Ishikawa (cell line): ENCODE measurements at regions not wholly inside any gene's neighbourhood (a gene's known extent, or its start where the extent isn't known, plus 50 kb on each side); places are given as distances from the start of the nearest gene placed in this dataset.

ENCODE experiments used
- CEBPB ChIP-seq: IDR thresholded peaks from 2 replicates; pipeline ENCODE4 v1.6.1; 2012
- CREB1 ChIP-seq: IDR thresholded peaks from 2 replicates; pipeline ENCODE4 v1.6.1; 2012; ENCODE audit warnings: low read depth
- EGR1 ChIP-seq: IDR thresholded peaks from 2 replicates; pipeline ENCODE4 v1.6.1; 2012
- EP300 ChIP-seq: IDR thresholded peaks from 2 replicates; pipeline ENCODE4 v1.6.1; 2012; ENCODE audit warnings: borderline replicate concordance
- FOXM1 ChIP-seq: IDR thresholded peaks from 2 replicates; pipeline ENCODE4 v1.6.1; 2012; ENCODE audit warnings: low read depth, borderline replicate concordance
- NFIC ChIP-seq: IDR thresholded peaks from 2 replicates; pipeline ENCODE4 v1.6.1; 2012
- RAD21 ChIP-seq: IDR thresholded peaks from 2 replicates; pipeline ENCODE4 v1.6.1; 2012; ENCODE audit warnings: low read depth
- TAF1 ChIP-seq: IDR thresholded peaks from 2 replicates; pipeline ENCODE4 v1.6.1; 2012; ENCODE audit warnings: low read depth, mild to moderate bottlenecking
- TCF12 ChIP-seq: IDR thresholded peaks from 2 replicates; pipeline ENCODE4 v1.6.1; 2012; ENCODE audit warnings: low read depth
- TEAD4 ChIP-seq: IDR thresholded peaks from 2 replicates; pipeline ENCODE4 v1.6.1; 2012
- YY1 ChIP-seq: IDR thresholded peaks from 2 replicates; pipeline ENCODE4 v1.6.1; 2012; ENCODE audit warnings: low read depth
- ZBTB7A ChIP-seq: IDR thresholded peaks from 2 replicates; pipeline ENCODE4 v1.6.1; 2012; ENCODE audit warnings: low read depth
- TF ChIP-seq, protein P1 (sequence below): IDR thresholded peaks from 2 replicates; pipeline ENCODE4 v1.6.1; 2012
- TF ChIP-seq, protein P2 (sequence below): IDR thresholded peaks from 2 replicates; pipeline ENCODE4 v1.6.1; 2012
- TF ChIP-seq, protein P3 (sequence below): IDR thresholded peaks from 2 replicates; pipeline ENCODE4 v1.6.1; 2012; ENCODE audit warnings: low read depth, mild to moderate bottlenecking

DNA sequence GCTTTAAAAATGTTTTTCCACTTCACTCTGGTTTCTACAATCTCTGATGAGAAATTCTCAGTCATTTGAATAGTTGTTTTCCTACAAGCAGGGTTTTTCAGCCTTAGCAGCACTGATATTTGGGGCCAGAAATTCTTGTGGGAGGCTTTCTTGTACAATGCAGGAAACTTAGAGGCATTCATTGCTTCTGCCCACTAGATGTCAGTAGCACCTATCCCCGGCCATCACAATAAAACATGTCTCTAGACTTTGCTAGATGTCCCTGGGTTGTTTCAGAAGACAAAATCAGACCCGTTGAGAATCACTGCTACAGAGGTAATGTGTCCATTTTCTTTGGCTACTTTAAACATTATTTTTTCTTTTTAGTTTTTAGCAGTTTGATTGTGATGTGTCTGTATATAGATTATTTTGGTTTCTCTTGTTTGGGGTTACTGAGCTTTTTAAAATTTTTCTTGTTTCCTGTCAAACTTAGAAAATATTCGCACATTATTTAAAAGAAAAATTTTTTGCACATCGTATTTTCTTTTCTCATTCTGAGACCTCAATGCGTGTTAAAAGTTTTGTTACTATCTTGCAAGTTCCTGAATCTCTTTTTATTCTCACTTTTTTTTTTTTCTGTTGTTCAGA lies 60.8 kb upstream of the CCDC179 start:
- TF ChIP-seq RAD21: peak; percentile 43
- TF ChIP-seq, protein P1, sequence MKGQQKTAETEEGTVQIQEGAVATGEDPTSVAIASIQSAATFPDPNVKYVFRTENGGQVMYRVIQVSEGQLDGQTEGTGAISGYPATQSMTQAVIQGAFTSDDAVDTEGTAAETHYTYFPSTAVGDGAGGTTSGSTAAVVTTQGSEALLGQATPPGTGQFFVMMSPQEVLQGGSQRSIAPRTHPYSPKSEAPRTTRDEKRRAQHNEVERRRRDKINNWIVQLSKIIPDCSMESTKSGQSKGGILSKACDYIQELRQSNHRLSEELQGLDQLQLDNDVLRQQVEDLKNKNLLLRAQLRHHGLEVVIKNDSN: no peak

DNA sequence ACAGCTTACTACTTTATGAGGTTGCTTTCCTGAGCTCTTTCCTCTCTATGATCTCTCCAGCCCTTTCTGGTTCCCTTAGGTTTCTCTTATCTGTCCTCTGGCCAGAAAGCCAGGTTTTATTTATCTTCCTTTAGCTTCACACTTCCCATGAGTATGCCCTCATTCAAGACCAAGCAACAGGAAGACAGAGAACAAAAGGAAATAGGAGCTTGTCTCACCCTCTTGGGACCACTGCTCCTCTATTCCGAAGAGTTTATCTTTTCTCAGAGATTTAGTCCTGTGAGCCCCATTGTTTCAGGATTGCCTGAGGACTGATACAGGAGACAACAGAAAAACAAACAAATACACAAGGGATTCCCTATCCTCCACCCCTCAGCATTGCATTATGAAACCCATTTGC lies 62.4 kb upstream of the CCDC179 start:
- TF ChIP-seq YY1 (no peak), NFIC (no peak), TAF1 (no peak), TEAD4 (no peak), TCF12 (no peak), FOXM1 (no peak)

DNA sequence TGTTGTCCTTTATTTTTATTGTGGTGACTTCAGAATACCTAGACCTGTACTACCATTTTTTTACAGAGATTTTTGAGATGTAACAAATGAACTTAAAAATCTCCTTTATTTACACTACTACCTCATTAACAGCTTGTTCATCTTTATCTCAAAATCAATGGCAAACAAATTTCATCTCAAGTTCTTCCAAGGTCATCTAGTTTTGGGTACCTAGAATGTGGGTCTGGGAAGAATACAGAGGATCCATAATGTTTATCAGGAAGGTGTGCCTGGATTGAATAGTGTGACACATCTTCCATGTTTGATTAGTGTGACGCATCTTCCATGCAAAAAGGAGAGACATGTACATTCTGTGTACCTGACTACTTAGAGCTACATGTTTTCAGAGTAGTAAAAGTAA lies 63.3 kb upstream of the CCDC179 start:
- no peak for TF ChIP-seq RAD21
- no peak for TF ChIP-seq CEBPB
- TF ChIP-seq CREB1: no peak
- no peak for TF ChIP-seq EP300
- no peak for TF ChIP-seq TEAD4
- no peak for TF ChIP-seq FOXM1
- no peak for TF ChIP-seq ZBTB7A
- TF ChIP-seq EGR1: no peak
- TF ChIP-seq YY1: no peak
- TF ChIP-seq TCF12: no peak
- TF ChIP-seq NFIC: no peak
- TF ChIP-seq TAF1: no peak
- TF ChIP-seq, protein P2, sequence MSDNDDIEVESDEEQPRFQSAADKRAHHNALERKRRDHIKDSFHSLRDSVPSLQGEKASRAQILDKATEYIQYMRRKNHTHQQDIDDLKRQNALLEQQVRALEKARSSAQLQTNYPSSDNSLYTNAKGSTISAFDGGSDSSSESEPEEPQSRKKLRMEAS: no peak
- TF ChIP-seq, protein P3, sequence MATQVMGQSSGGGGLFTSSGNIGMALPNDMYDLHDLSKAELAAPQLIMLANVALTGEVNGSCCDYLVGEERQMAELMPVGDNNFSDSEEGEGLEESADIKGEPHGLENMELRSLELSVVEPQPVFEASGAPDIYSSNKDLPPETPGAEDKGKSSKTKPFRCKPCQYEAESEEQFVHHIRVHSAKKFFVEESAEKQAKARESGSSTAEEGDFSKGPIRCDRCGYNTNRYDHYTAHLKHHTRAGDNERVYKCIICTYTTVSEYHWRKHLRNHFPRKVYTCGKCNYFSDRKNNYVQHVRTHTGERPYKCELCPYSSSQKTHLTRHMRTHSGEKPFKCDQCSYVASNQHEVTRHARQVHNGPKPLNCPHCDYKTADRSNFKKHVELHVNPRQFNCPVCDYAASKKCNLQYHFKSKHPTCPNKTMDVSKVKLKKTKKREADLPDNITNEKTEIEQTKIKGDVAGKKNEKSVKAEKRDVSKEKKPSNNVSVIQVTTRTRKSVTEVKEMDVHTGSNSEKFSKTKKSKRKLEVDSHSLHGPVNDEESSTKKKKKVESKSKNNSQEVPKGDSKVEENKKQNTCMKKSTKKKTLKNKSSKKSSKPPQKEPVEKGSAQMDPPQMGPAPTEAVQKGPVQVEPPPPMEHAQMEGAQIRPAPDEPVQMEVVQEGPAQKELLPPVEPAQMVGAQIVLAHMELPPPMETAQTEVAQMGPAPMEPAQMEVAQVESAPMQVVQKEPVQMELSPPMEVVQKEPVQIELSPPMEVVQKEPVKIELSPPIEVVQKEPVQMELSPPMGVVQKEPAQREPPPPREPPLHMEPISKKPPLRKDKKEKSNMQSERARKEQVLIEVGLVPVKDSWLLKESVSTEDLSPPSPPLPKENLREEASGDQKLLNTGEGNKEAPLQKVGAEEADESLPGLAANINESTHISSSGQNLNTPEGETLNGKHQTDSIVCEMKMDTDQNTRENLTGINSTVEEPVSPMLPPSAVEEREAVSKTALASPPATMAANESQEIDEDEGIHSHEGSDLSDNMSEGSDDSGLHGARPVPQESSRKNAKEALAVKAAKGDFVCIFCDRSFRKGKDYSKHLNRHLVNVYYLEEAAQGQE: no peak
- TF ChIP-seq, protein P1: no peak

DNA sequence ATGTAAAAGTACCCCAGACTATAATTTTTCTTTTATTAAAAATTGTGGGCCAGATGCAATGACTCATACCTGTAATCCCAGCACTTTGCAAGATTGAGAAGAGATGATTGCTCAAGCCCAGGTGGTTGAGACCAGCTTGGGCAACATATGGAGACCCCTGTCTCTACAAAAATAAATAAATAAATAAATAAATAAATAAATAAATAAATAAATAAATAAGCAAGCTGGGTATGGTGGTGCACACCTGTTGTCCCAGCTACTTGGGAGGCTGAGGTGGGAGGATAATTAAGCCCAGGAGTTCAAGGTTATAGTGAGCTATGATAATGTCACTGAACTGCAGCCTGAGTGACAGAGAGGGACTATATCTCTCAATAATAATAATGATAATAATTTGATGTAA lies 66.1 kb upstream of the CCDC179 start:
- TF ChIP-seq NFIC (no peak), FOXM1 (no peak), CREB1 (no peak), TEAD4 (no peak), CEBPB (no peak), TAF1 (no peak)
- TF ChIP-seq, protein P3: no peak
- TF ChIP-seq, protein P1: no peak

DNA sequence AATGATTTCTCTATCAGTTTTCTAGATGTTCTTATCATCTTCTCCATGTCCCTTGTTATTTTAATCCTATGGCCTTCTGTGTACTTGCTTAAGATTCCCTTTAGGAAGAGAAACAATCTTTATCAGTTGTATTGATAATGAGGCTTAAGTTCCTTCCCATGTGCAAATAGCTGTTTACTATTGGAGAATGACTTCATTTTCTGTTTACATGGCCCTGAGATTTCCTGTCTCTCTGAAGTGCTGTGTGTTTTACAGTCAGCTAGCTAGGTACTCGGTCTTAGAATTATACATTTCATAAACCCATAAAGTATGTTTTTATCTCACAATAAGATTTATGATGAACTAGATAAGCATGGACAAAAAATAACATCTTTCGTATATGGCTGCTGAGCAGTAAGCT lies 67.5 kb upstream of the CCDC179 start:
- TF ChIP-seq TEAD4 (no peak), YY1 (no peak), ZBTB7A (no peak)

DNA sequence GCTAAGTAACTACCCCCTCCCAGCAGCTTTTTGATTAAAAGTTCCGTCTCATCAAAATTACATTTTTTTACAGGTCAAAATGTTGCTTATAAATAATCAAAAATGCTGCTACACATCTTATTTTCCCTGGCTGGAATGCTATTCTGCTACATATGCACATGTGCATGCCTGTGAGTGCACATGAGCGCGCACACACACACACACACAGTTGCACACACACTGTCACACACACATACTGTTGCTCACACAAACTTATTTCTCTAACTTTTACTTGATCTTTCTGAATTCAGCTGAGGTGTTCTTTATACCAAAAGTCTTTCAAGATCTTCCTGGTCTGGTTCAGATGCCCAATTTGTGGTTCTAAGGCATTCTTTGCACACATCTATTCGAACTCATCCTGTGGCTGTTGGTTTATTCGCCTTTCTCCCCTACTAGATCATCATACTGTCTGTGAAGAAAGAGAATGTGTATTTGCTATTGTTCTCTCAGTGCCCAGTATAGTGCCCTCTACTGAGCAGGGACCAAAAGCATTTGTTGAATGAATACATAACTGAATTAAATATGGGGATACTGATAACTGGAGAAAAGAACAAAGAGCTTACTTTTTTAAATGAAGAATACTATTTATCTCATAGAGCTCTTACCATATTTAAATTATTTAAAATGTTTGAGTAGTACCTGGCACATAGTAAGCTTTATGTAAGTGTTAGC lies 68.1 kb upstream of the CCDC179 start:
- TF ChIP-seq ZBTB7A (no peak), YY1 (no peak), FOXM1 (no peak), TAF1 (no peak), EGR1 (no peak), CREB1 (no peak), CEBPB (no peak)
- TF ChIP-seq, protein P1: no peak
